Thyroid gland (tissue), 4 donors: ENCODE measurements at regions not wholly inside any gene's neighbourhood (a gene's known extent, or its start where the extent isn't known, plus 50 kb on each side); places are given as distances from the start of the nearest gene placed in this dataset.

Experiments used
- POLR2A ChIP-seq, 2 donors: fragments of 450-650 bp; IDR thresholded peaks; one replicate each; pipeline ENCODE4 v1.6.1; 2017; ENCODE audit warnings: antibody characterized with exemption in 2 of 2, mild to moderate bottlenecking in 2 of 2, moderate library complexity in 1 of 2
- TF ChIP-seq, protein P1 (sequence below), 6 experiments: fragments of 200-600 bp in 3 of 6; fragments of 450-650 bp in 3 of 6; sonication (generic) in 3 of 6; IDR thresholded peaks; one replicate each; pipeline ENCODE4 v1.5.1; 2016 to 2019; ENCODE audit warnings: antibody characterized with exemption in 6 of 6, mild to moderate bottlenecking in 2 of 6, inconsistent platforms in 1 of 6, moderate library complexity in 1 of 6

DNA sequence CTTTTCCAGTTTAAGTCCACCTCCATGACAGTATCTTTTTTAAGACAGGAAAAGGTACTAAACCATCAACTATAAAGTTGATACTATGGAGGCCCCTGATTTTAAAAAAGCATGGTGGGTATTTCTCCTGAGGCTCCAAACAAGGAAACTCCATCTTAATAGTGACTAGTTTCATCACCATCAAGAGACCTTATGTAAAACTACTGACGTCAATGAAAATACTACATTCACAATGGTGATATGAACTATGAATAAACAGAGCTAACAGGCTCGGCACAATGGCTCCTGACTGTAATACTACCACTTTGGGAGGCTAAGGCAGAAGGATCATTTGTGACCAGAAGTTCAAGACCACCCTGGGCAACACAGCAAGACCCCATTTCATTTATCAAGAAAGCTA, 162.7 kb downstream of the KLF12 start:
- TF ChIP-seq, protein P1, sequence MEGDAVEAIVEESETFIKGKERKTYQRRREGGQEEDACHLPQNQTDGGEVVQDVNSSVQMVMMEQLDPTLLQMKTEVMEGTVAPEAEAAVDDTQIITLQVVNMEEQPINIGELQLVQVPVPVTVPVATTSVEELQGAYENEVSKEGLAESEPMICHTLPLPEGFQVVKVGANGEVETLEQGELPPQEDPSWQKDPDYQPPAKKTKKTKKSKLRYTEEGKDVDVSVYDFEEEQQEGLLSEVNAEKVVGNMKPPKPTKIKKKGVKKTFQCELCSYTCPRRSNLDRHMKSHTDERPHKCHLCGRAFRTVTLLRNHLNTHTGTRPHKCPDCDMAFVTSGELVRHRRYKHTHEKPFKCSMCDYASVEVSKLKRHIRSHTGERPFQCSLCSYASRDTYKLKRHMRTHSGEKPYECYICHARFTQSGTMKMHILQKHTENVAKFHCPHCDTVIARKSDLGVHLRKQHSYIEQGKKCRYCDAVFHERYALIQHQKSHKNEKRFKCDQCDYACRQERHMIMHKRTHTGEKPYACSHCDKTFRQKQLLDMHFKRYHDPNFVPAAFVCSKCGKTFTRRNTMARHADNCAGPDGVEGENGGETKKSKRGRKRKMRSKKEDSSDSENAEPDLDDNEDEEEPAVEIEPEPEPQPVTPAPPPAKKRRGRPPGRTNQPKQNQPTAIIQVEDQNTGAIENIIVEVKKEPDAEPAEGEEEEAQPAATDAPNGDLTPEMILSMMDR (IDR thresholded peaks at IDR 0.05) = no peak
- TF ChIP-seq POLR2A (IDR thresholded peaks at IDR 0.05) = no peak
